ENCODE measurements at regions not wholly inside any gene's neighbourhood (a gene's known extent, or its start where the extent isn't known, plus 50 kb on each side); places are given as distances from the start of the nearest gene placed in this dataset.

- TF ChIP-seq EZH2 (IDR thresholded peaks at IDR 0.05; ENCODE audit: borderline replicate concordance, low read length) (no peak), CTCF (IDR thresholded peaks at IDR 0.05; ENCODE audit: low read length) (no peak)
Observed at GRCh38 chr10:63889803-63890202, 368.6 kb downstream of the REEP3 start.
